ENCODE measurements at regions not wholly inside any gene's neighbourhood (a gene's known extent, or its start where the extent isn't known, plus 50 kb on each side); places are given as distances from the start of the nearest gene placed in this dataset.
"Not testable (repeated sequence)": the region's sequence is repeated elsewhere in the genome, so short reads cannot be mapped to it uniquely, and the experiment has no call there.

DNA sequence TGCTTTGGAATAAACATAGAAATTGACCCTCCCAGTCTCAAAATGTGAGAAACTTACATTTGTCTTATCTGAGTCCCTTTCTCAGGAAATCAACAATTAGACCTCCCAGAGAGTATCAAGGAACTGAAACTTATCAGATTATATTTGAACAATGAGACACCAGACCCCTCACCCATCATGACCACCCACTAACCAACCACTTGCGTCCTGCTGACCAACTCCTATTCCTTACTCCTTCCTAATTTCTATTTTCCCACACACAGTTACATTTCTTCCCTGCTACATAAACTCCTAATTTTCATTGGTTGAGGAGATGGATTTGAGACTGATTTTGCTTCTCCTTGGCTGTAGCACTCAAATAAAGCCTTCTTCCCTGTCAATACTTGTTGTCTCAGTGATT is 97.9 kb downstream of the TPBG start (continued):
- TF ChIP-seq, protein P1, sequence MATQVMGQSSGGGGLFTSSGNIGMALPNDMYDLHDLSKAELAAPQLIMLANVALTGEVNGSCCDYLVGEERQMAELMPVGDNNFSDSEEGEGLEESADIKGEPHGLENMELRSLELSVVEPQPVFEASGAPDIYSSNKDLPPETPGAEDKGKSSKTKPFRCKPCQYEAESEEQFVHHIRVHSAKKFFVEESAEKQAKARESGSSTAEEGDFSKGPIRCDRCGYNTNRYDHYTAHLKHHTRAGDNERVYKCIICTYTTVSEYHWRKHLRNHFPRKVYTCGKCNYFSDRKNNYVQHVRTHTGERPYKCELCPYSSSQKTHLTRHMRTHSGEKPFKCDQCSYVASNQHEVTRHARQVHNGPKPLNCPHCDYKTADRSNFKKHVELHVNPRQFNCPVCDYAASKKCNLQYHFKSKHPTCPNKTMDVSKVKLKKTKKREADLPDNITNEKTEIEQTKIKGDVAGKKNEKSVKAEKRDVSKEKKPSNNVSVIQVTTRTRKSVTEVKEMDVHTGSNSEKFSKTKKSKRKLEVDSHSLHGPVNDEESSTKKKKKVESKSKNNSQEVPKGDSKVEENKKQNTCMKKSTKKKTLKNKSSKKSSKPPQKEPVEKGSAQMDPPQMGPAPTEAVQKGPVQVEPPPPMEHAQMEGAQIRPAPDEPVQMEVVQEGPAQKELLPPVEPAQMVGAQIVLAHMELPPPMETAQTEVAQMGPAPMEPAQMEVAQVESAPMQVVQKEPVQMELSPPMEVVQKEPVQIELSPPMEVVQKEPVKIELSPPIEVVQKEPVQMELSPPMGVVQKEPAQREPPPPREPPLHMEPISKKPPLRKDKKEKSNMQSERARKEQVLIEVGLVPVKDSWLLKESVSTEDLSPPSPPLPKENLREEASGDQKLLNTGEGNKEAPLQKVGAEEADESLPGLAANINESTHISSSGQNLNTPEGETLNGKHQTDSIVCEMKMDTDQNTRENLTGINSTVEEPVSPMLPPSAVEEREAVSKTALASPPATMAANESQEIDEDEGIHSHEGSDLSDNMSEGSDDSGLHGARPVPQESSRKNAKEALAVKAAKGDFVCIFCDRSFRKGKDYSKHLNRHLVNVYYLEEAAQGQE (IDR thresholded peaks at IDR 0.05; ENCODE audit: low read depth, low read length) = no peak
- no peak for TF ChIP-seq TCF3 (IDR thresholded peaks at IDR 0.05; ENCODE audit: borderline replicate concordance, insufficient read depth, low read depth, low read length)
- no peak for TF ChIP-seq POLR2AphosphoS2 (IDR thresholded peaks at IDR 0.05; ENCODE audit: low read depth, low read length)
- TF ChIP-seq SIX5 (IDR thresholded peaks at IDR 0.05; ENCODE audit: low read depth, low read length, severe bottlenecking) = no peak
- no peak for TF ChIP-seq SMAD5 (IDR thresholded peaks at IDR 0.05; ENCODE audit: low read depth)

DNA sequence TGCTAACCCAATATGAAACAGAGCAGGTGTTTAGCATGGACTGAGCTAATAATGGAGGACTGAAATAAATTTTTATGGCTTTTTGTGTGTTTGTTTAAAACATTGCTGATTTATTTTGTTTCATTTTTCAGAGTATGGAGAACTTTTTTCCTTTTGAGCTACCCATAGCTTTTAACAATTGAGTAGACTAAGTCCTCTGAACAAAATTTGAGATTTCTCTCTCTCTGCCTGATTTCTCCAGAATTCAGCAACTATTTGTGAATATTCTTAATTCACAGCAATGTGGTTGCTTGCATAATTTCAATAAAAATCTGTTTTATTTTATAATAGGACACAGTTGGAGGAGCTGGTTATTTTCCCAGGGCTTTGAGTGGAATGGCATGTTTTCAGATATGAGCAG is 103.7 kb downstream of the TPBG start:
- H3K27me3 ChIP-seq (replicated peaks in 1 of 2; ENCODE audit: control insufficient read depth in 2 of 2, insufficient read depth in 2 of 2, low read length in 1 of 2) = no peaks in the 10 kb centered on the region
- no peak overlapping the region for H3K9ac ChIP-seq (ENCODE audit: control insufficient read depth, insufficient read depth, low read length)
- intact Hi-C loops (cut with micrococcal nuclease; ENCODE audit: unreplicated experiment) = no loop called here
- H3K36me3 ChIP-seq (ENCODE audit: control insufficient read depth in 2 of 2, insufficient read depth in 2 of 2, low read length in 1 of 2) = no peaks in the 10 kb centered on the region
- no peaks in the 10 kb centered on the region for H4K20me1 ChIP-seq (ENCODE audit: control insufficient read depth, insufficient read depth)
- DNase-seq (ENCODE audit: low read depth, low spot score) = no peak
- BruUV-seq (replicated peaks) = no TSS peak
- no peak overlapping the region for H3K4me3 ChIP-seq
- H2AFZ ChIP-seq (ENCODE audit: control insufficient read depth, low read depth, low read length) = no peak overlapping the region
- FAIRE-seq = no peak
- TF ChIP-seq RB1 (IDR thresholded peaks at IDR 0.05; ENCODE audit: borderline replicate concordance) (no peak), NR2C2 (IDR thresholded peaks at IDR 0.05; ENCODE audit: borderline replicate concordance, control insufficient read depth, insufficient read length, low read depth) (no peak)
- TF ChIP-seq, protein P2, sequence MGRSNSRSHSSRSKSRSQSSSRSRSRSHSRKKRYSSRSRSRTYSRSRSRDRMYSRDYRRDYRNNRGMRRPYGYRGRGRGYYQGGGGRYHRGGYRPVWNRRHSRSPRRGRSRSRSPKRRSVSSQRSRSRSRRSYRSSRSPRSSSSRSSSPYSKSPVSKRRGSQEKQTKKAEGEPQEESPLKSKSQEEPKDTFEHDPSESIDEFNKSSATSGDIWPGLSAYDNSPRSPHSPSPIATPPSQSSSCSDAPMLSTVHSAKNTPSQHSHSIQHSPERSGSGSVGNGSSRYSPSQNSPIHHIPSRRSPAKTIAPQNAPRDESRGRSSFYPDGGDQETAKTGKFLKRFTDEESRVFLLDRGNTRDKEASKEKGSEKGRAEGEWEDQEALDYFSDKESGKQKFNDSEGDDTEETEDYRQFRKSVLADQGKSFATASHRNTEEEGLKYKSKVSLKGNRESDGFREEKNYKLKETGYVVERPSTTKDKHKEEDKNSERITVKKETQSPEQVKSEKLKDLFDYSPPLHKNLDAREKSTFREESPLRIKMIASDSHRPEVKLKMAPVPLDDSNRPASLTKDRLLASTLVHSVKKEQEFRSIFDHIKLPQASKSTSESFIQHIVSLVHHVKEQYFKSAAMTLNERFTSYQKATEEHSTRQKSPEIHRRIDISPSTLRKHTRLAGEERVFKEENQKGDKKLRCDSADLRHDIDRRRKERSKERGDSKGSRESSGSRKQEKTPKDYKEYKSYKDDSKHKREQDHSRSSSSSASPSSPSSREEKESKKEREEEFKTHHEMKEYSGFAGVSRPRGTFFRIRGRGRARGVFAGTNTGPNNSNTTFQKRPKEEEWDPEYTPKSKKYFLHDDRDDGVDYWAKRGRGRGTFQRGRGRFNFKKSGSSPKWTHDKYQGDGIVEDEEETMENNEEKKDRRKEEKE (IDR thresholded peaks at IDR 0.05) = no peak
- ChIA-PET POLR2A (interaction anchor here (0.6 kb wide), 1 partner anchor 214 kb away, joined by 3 read pairs; no protein-coding TSS in a partner anchor), SMC1A (ENCODE audit: uncharacterized antibody, unreplicated experiment) (interaction anchor here (1.2 kb wide), 1 partner anchor 12 kb away, joined by 4 read pairs; no protein-coding TSS in a partner anchor), CTCF (no interaction called here), RAD21 (ENCODE audit: unreplicated experiment) (interaction anchor here (0.6 kb wide), 1 partner anchor 117 kb away, joined by 3 read pairs; no protein-coding TSS in a partner anchor)
- no peaks in the 10 kb centered on the region; the same call in 1 of the 3 replicates for H3K9me3 ChIP-seq (replicated peaks; ENCODE audit: control insufficient read depth, insufficient read depth, low read length)
- H3K4me1 ChIP-seq (ENCODE audit: control insufficient read depth, insufficient read depth, low read length) = no peaks in the 10 kb centered on the region
- H3K79me2 ChIP-seq (ENCODE audit: control insufficient read depth, insufficient read depth, low read length) = no peaks in the 10 kb centered on the region
- H3K4me2 ChIP-seq (ENCODE audit: control insufficient read depth, insufficient read depth) = no peak overlapping the region
- no peak overlapping the region for H3K27ac ChIP-seq (ENCODE audit: control insufficient read depth, insufficient read depth)
- in situ Hi-C loops (cut with MboI) = loop anchor here (10.0 kb wide), 1 partner anchor 57 kb away; no protein-coding TSS in a partner anchor
- no peak for ATAC-seq

DNA sequence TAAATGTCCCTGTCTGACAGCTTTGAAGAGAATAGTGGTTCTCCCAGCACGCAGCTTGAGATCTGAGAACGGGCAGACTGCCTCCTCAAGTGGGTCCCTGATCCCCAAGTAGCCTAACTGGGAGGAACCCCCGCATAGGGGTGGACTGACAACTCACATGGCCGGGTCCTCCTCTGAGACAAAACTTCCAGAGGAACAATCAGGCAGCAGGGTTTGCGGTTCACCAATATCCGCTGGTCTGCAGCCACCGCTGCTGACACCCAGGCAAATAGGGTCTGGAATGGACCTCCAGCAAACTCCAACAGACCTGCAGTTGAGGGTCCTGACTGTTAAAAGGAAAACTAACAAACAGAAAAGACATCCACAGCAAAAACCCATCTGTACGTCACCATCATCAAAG is 106.5 kb downstream of the TPBG start:
- H3K27me3 ChIP-seq (replicated peaks in 1 of 2; ENCODE audit: control insufficient read depth in 2 of 2, insufficient read depth in 2 of 2, low read length in 1 of 2); ATAC-seq; POLR2A ChIA-PET; H3K79me2 ChIP-seq (ENCODE audit: control insufficient read depth, insufficient read depth, low read length); H3K27ac ChIP-seq (ENCODE audit: control insufficient read depth, insufficient read depth); FAIRE-seq; DNase-seq (ENCODE audit: low read depth, low spot score); H2AFZ ChIP-seq (ENCODE audit: control insufficient read depth, low read depth, low read length); H4K20me1 ChIP-seq (ENCODE audit: control insufficient read depth, insufficient read depth); H3K4me1 ChIP-seq (ENCODE audit: control insufficient read depth, insufficient read depth, low read length); H3K36me3 ChIP-seq (ENCODE audit: control insufficient read depth in 2 of 2, insufficient read depth in 2 of 2, low read length in 1 of 2); CTCF ChIA-PET; H3K4me2 ChIP-seq (ENCODE audit: control insufficient read depth, insufficient read depth); RAD21 ChIA-PET (ENCODE audit: unreplicated experiment); H3K9me3 ChIP-seq (replicated peaks; ENCODE audit: control insufficient read depth, insufficient read depth, low read length); BruUV-seq (replicated peaks); intact Hi-C loops (cut with micrococcal nuclease; ENCODE audit: unreplicated experiment); H3K4me3 ChIP-seq; in situ Hi-C loops (cut with MboI); H3K9ac ChIP-seq (ENCODE audit: control insufficient read depth, insufficient read depth, low read length); SMC1A ChIA-PET (ENCODE audit: uncharacterized antibody, unreplicated experiment): not testable (repeated sequence)
- WGBS (ENCODE audit: insufficient coverage, insufficient replicate concordance, low lambda C conversion rate, missing lambda C conversion rate) = 61% methylated on average over 8 of the region's 8 CpGs
